ENCODE measurements at regions not wholly inside any gene's neighbourhood (a gene's known extent, or its start where the extent isn't known, plus 50 kb on each side); places are given as distances from the start of the nearest gene placed in this dataset.
"Not testable (repeated sequence)": the region's sequence is repeated elsewhere in the genome, so short reads cannot be mapped to it uniquely, and the experiment has no call there.

GRCh38 chr2:239866778-239867177, 158.4 kb downstream of the NDUFA10 start:
- Histone ChIP-seq H3K4me1 (ENCODE audit: insufficient read depth, low read length) (no peaks in the 10 kb centered on the region), H3K36me3 (ENCODE audit: insufficient read depth, low read length) (no peaks in the 10 kb centered on the region), H3K27ac (ENCODE audit: low read depth, low read length) (no peak overlapping the region), H3K9me3 (ENCODE audit: low read length) (no peaks in the 10 kb centered on the region), H3K4me3 (ENCODE audit: low read length) (no peak overlapping the region), H3K27me3 (ENCODE audit: insufficient read depth, low read length, poor library complexity, severe bottlenecking) (no peaks in the 10 kb centered on the region)
- CTCF ChIA-PET, result no interaction called here
- H3K36me3 Mint-ChIP-seq, result no peaks in the 10 kb centered on the region
- no peak overlapping the region for H3K4me3 Mint-ChIP-seq
- H3K9me3 Mint-ChIP-seq, result no peaks in the 10 kb centered on the region
- no peak overlapping the region for H3K27ac Mint-ChIP-seq
- H3K4me1 Mint-ChIP-seq, result peaks cover 3 to 8% (median 3%) of the 10 kb centered on the region in 3 donors
- POLR2A ChIA-PET, result no interaction called here
- no peak for DNase-seq
- no peaks in the 10 kb centered on the region for H3K27me3 Mint-ChIP-seq

GRCh38 chr2:239866350-239866749, 158.8 kb downstream of the NDUFA10 start:
- POLR2A ChIA-PET, result no interaction called here

GRCh38 chr2:239865856-239866255, 159.3 kb downstream of the NDUFA10 start:
- CTCF ChIA-PET; DNase-seq; H3K4me1 ChIP-seq (ENCODE audit: insufficient read depth, low read length); H3K27me3 ChIP-seq (ENCODE audit: insufficient read depth, low read length, poor library complexity, severe bottlenecking); H3K4me3 Mint-ChIP-seq; POLR2A ChIA-PET; H3K9me3 Mint-ChIP-seq; H3K9me3 ChIP-seq (ENCODE audit: low read length); H3K27ac Mint-ChIP-seq; H3K36me3 Mint-ChIP-seq; H3K27ac ChIP-seq (ENCODE audit: low read depth, low read length); H3K4me3 ChIP-seq (ENCODE audit: low read length); H3K36me3 ChIP-seq (ENCODE audit: insufficient read depth, low read length); H3K27me3 Mint-ChIP-seq: not testable (repeated sequence)
- peaks cover 6 to 17% (median 6%) of the 10 kb centered on the region in 3 donors for H3K4me1 Mint-ChIP-seq

More at GRCh38 chr2:239866350-239866749, 158.8 kb downstream of the NDUFA10 start:
- Histone ChIP-seq H3K27ac (ENCODE audit: low read depth, low read length) (no peak overlapping the region), H3K36me3 (ENCODE audit: insufficient read depth, low read length) (no peaks in the 10 kb centered on the region), H3K9me3 (ENCODE audit: low read length) (no peaks in the 10 kb centered on the region), H3K27me3 (ENCODE audit: insufficient read depth, low read length, poor library complexity, severe bottlenecking) (no peaks in the 10 kb centered on the region), H3K4me1 (ENCODE audit: insufficient read depth, low read length) (no peaks in the 10 kb centered on the region), H3K4me3 (ENCODE audit: low read length) (no peak overlapping the region)
- Mint-ChIP-seq H3K4me3 (no peak overlapping the region), H3K4me1 (peaks cover 6 to 12% (median 6%) of the 10 kb centered on the region in 3 donors), H3K9me3 (no peaks in the 10 kb centered on the region), H3K27me3 (no peaks in the 10 kb centered on the region), H3K36me3 (no peaks in the 10 kb centered on the region), H3K27ac (no peak overlapping the region)
- no peak for DNase-seq
- CTCF ChIA-PET, result no interaction called here

- H3K36me3 Mint-ChIP-seq, result no peaks in the 10 kb centered on the region
- H3K4me1 ChIP-seq (ENCODE audit: insufficient read depth, low read length), result no peaks in the 10 kb centered on the region
- no peak overlapping the region for H3K27ac Mint-ChIP-seq
- H3K9me3 ChIP-seq (ENCODE audit: low read length), result no peaks in the 10 kb centered on the region
- no peaks in the 10 kb centered on the region for H3K9me3 Mint-ChIP-seq
- H3K4me1 Mint-ChIP-seq, result peaks cover 6 to 23% (median 6%) of the 10 kb centered on the region in 3 donors
- H3K27me3 Mint-ChIP-seq, result no peaks in the 10 kb centered on the region
- no peaks in the 10 kb centered on the region for H3K27me3 ChIP-seq (ENCODE audit: insufficient read depth, low read length, poor library complexity, severe bottlenecking)
- no peak overlapping the region for H3K27ac ChIP-seq (ENCODE audit: low read depth, low read length)
- no peak overlapping the region for H3K4me3 ChIP-seq (ENCODE audit: low read length)
- H3K36me3 ChIP-seq (ENCODE audit: insufficient read depth, low read length), result no peaks in the 10 kb centered on the region
- no peak overlapping the region for H3K4me3 Mint-ChIP-seq
- DNase-seq, result no peak
- POLR2A ChIA-PET, result no interaction called here
- CTCF ChIA-PET, result no interaction called here
These were observed 160.0 kb downstream of the NDUFA10 start for GRCh38 chr2:239865059-239865639.

- Histone ChIP-seq H3K27ac (ENCODE audit: low read depth, low read length) (no peak overlapping the region), H3K4me3 (ENCODE audit: low read length) (no peak overlapping the region), H3K36me3 (ENCODE audit: insufficient read depth, low read length) (no peaks in the 10 kb centered on the region), H3K9me3 (ENCODE audit: low read length) (no peaks in the 10 kb centered on the region), H3K4me1 (ENCODE audit: insufficient read depth, low read length) (no peaks in the 10 kb centered on the region), H3K27me3 (ENCODE audit: insufficient read depth, low read length, poor library complexity, severe bottlenecking) (no peaks in the 10 kb centered on the region)
- peaks cover 0 to 2% of the 10 kb centered on the region in 2 donors for H3K27me3 Mint-ChIP-seq
- CTCF ChIA-PET, result no interaction called here
- peaks cover 6 to 23% (median 6%) of the 10 kb centered on the region in 3 donors for H3K4me1 Mint-ChIP-seq
- POLR2A ChIA-PET, result no interaction called here
- no peak overlapping the region for H3K27ac Mint-ChIP-seq
- DNase-seq, result no peak
- H3K9me3 Mint-ChIP-seq, result no peaks in the 10 kb centered on the region
- no peaks in the 10 kb centered on the region for H3K36me3 Mint-ChIP-seq
- no peak overlapping the region for H3K4me3 Mint-ChIP-seq
These were observed 160.7 kb downstream of the NDUFA10 start for GRCh38 chr2:239864247-239865058.

- no peak for DNase-seq
- ChIA-PET CTCF (no interaction called here), POLR2A (no interaction called here)
- Histone ChIP-seq H3K9me3 (ENCODE audit: low read length) (no peaks in the 10 kb centered on the region), H3K27ac (ENCODE audit: low read depth, low read length) (no peak overlapping the region), H3K4me3 (ENCODE audit: low read length) (no peak overlapping the region), H3K27me3 (ENCODE audit: insufficient read depth, low read length, poor library complexity, severe bottlenecking) (no peaks in the 10 kb centered on the region), H3K4me1 (ENCODE audit: insufficient read depth, low read length) (no peaks in the 10 kb centered on the region), H3K36me3 (ENCODE audit: insufficient read depth, low read length) (no peaks in the 10 kb centered on the region)
- H3K27ac Mint-ChIP-seq, result no peak overlapping the region
- no peaks in the 10 kb centered on the region for H3K36me3 Mint-ChIP-seq
- no peaks in the 10 kb centered on the region for H3K9me3 Mint-ChIP-seq
- H3K4me1 Mint-ChIP-seq, result peaks cover 6 to 23% (median 6%) of the 10 kb centered on the region in 3 donors
- peaks cover 3 to 13% of the 10 kb centered on the region in 2 donors for H3K27me3 Mint-ChIP-seq
- H3K4me3 Mint-ChIP-seq, result no peak overlapping the region
These were observed 162.5 kb downstream of the NDUFA10 start for GRCh38 chr2:239862613-239863012.

- POLR2A ChIA-PET, result no interaction called here
- H3K27ac ChIP-seq (ENCODE audit: low read depth, low read length), result no peak overlapping the region
- H3K27me3 ChIP-seq (ENCODE audit: insufficient read depth, low read length, poor library complexity, severe bottlenecking), result no peaks in the 10 kb centered on the region
- no peaks in the 10 kb centered on the region for H3K4me1 ChIP-seq (ENCODE audit: insufficient read depth, low read length)
- peaks cover 6 to 23% (median 6%) of the 10 kb centered on the region in 3 donors for H3K4me1 Mint-ChIP-seq
- no peak overlapping the region for H3K4me3 ChIP-seq (ENCODE audit: low read length)
- H3K9me3 ChIP-seq (ENCODE audit: low read length), result no peaks in the 10 kb centered on the region
- no peak for DNase-seq
- H3K27me3 Mint-ChIP-seq, result peaks cover 12 to 46% of the 10 kb centered on the region in 2 donors
- no peaks in the 10 kb centered on the region for H3K36me3 Mint-ChIP-seq
- no peaks in the 10 kb centered on the region for H3K36me3 ChIP-seq (ENCODE audit: insufficient read depth, low read length)
- H3K9me3 Mint-ChIP-seq, result no peaks in the 10 kb centered on the region
- CTCF ChIA-PET, result no interaction called here
- no peak overlapping the region for H3K4me3 Mint-ChIP-seq
- H3K27ac Mint-ChIP-seq, result no peak overlapping the region
These were observed 167.0 kb downstream of the NDUFA10 start for GRCh38 chr2:239858179-239858578.

GRCh38 chr2:239857591-239857990, 167.6 kb downstream of the NDUFA10 start:
- no peaks in the 10 kb centered on the region for H3K27me3 ChIP-seq (ENCODE audit: insufficient read depth, low read length, poor library complexity, severe bottlenecking)
- no peak overlapping the region for H3K27ac ChIP-seq (ENCODE audit: low read depth, low read length)
- Mint-ChIP-seq H3K27me3 (peaks cover 12 to 49% of the 10 kb centered on the region in 2 donors), H3K4me1 (peaks cover 6 to 23% (median 6%) of the 10 kb centered on the region in 3 donors), H3K9me3 (peaks cover 0 to 2% (median 0%) of the 10 kb centered on the region in 5 donors), H3K36me3 (no peaks in the 10 kb centered on the region), H3K27ac (no peak overlapping the region), H3K4me3 (no peak overlapping the region)
- no peaks in the 10 kb centered on the region for H3K36me3 ChIP-seq (ENCODE audit: insufficient read depth, low read length)
- DNase-seq, result no peak
- H3K9me3 ChIP-seq (ENCODE audit: low read length), result no peaks in the 10 kb centered on the region
- ChIA-PET CTCF (no interaction called here), POLR2A (no interaction called here)
- H3K4me3 ChIP-seq (ENCODE audit: low read length), result no peak overlapping the region
- no peaks in the 10 kb centered on the region for H3K4me1 ChIP-seq (ENCODE audit: insufficient read depth, low read length)

Data from CD8-positive, alpha-beta memory T cell (primary cell).